ENCODE measurements at regions not wholly inside any gene's neighbourhood (a gene's known extent, or its start where the extent isn't known, plus 50 kb on each side); places are given as distances from the start of the nearest gene placed in this dataset.

DNA sequence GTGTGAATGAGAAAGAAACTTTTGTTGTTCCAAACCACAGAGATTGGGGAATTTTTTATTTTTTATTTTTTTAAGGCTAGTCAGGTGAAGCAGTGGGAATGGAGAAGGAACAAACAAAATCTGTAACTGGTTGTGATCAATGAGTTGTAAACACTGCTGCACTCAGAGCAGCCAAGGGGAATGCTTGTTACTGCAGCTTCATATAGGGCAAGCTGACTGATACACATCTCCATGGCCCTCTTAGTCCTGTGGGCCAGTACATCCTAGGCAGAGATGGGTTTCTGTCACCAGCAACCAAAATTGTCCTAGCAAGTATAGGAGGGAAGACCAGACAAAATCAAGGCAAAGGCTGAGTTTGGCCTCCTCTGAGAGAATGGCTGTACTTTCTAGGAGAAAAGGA, 306.8 kb downstream of the CTTN start:
- Histone ChIP-seq H3K9me2 (replicated peaks; ENCODE audit: insufficient read depth, low read length) (no peaks in the 10 kb centered on the region), H3K36me3 (ENCODE audit: insufficient read depth, low read length) (no peaks in the 10 kb centered on the region), H3K9ac (ENCODE audit: low read length) (no peak overlapping the region), H3K79me2 (ENCODE audit: low read length) (no peaks in the 10 kb centered on the region), H2AFZ (ENCODE audit: low read length) (no peak overlapping the region), H3K4me2 (ENCODE audit: low read depth, low read length, poor library complexity, severe bottlenecking) (no peak overlapping the region), H4K20me1 (ENCODE audit: insufficient read depth, low read depth, low read length) (no peaks in the 10 kb centered on the region), H3K4me1 (ENCODE audit: low read length) (no peaks in the 10 kb centered on the region), H3K27me3 (ENCODE audit: low read length) (no peaks in the 10 kb centered on the region), H3K27ac (ENCODE audit: low read length) (no peak overlapping the region), H3K9me3 (ENCODE audit: low read length) (no peaks in the 10 kb centered on the region), H3K4me3 (ENCODE audit: low read length) (no peak overlapping the region)
- no peak for DNase-seq

- H3K79me2 ChIP-seq (ENCODE audit: low read length) = no peaks in the 10 kb centered on the region
- H4K20me1 ChIP-seq (ENCODE audit: insufficient read depth, low read depth, low read length) = no peaks in the 10 kb centered on the region
- DNase-seq = no peak
- H3K4me1 ChIP-seq (ENCODE audit: low read length) = no peaks in the 10 kb centered on the region
- H2AFZ ChIP-seq (ENCODE audit: low read length) = no peak overlapping the region
- H3K27me3 ChIP-seq (ENCODE audit: low read length) = no peaks in the 10 kb centered on the region
- H3K9me2 ChIP-seq (replicated peaks; ENCODE audit: insufficient read depth, low read length) = no peaks in the 10 kb centered on the region
- H3K36me3 ChIP-seq (ENCODE audit: insufficient read depth, low read length) = no peaks in the 10 kb centered on the region
- H3K27ac ChIP-seq (ENCODE audit: low read length) = no peak overlapping the region
- no peak overlapping the region for H3K4me2 ChIP-seq (ENCODE audit: low read depth, low read length, poor library complexity, severe bottlenecking)
- H3K4me3 ChIP-seq (ENCODE audit: low read length) = no peak overlapping the region
- no peak overlapping the region for H3K9ac ChIP-seq (ENCODE audit: low read length)
- no peaks in the 10 kb centered on the region for H3K9me3 ChIP-seq (ENCODE audit: low read length)
Measured at GRCh38 chr11:70705930-70706329, 307.6 kb downstream of the CTTN start.

- H3K4me2 ChIP-seq (ENCODE audit: low read depth, low read length, poor library complexity, severe bottlenecking) = no peak overlapping the region
- no peak overlapping the region for H2AFZ ChIP-seq (ENCODE audit: low read length)
- H3K4me1 ChIP-seq (ENCODE audit: low read length) = no peaks in the 10 kb centered on the region
- H3K27ac ChIP-seq (ENCODE audit: low read length) = no peak overlapping the region
- no peaks in the 10 kb centered on the region for H3K36me3 ChIP-seq (ENCODE audit: insufficient read depth, low read length)
- H4K20me1 ChIP-seq (ENCODE audit: insufficient read depth, low read depth, low read length) = no peaks in the 10 kb centered on the region
- H3K4me3 ChIP-seq (ENCODE audit: low read length) = no peak overlapping the region
- H3K9ac ChIP-seq (ENCODE audit: low read length) = no peak overlapping the region
- H3K9me3 ChIP-seq (ENCODE audit: low read length) = no peaks in the 10 kb centered on the region
- DNase-seq = no peak
- no peaks in the 10 kb centered on the region for H3K27me3 ChIP-seq (ENCODE audit: low read length)
- H3K9me2 ChIP-seq (replicated peaks; ENCODE audit: insufficient read depth, low read length) = no peaks in the 10 kb centered on the region
- H3K79me2 ChIP-seq (ENCODE audit: low read length) = no peaks in the 10 kb centered on the region
Measured at GRCh38 chr11:70707821-70708220, 309.5 kb downstream of the CTTN start.

DNA sequence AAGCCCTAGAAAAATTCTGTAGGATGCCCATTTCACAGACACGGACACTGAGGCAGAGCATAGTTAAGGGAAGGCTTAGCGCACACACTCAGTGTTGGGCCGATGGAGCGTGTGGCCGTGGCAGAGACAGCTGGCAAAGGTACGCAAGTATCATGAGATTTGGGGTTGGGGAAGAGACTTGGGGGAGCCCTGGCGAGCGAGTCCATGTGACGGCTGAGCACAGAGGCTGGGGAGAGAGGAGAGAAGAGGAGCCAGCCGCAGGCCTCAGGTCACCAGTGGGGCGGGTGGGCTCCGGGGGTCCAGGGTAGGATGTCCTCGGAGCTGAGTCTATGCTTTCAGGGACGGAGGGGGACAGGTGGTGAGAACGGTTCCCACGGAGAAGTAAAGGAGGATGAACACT, 311.3 kb downstream of the CTTN start:
- Histone ChIP-seq H3K4me1 (ENCODE audit: low read length) (no peaks in the 10 kb centered on the region), H2AFZ (ENCODE audit: low read length) (no peak overlapping the region), H3K27me3 (ENCODE audit: low read length) (no peaks in the 10 kb centered on the region), H3K27ac (ENCODE audit: low read length) (no peak overlapping the region), H3K9me3 (ENCODE audit: low read length) (no peaks in the 10 kb centered on the region), H3K4me2 (ENCODE audit: low read depth, low read length, poor library complexity, severe bottlenecking) (no peak overlapping the region), H3K79me2 (ENCODE audit: low read length) (no peaks in the 10 kb centered on the region), H3K4me3 (ENCODE audit: low read length) (no peak overlapping the region), H3K36me3 (ENCODE audit: insufficient read depth, low read length) (no peaks in the 10 kb centered on the region), H3K9ac (ENCODE audit: low read length) (no peak overlapping the region), H4K20me1 (ENCODE audit: insufficient read depth, low read depth, low read length) (no peaks in the 10 kb centered on the region), H3K9me2 (replicated peaks; ENCODE audit: insufficient read depth, low read length) (no peaks in the 10 kb centered on the region)
- no peak for DNase-seq

GRCh38 chr11:70710192-70710591, 311.9 kb downstream of the CTTN start:
- Histone ChIP-seq H2AFZ (ENCODE audit: low read length) (no peak overlapping the region), H3K36me3 (ENCODE audit: insufficient read depth, low read length) (no peaks in the 10 kb centered on the region), H3K4me2 (ENCODE audit: low read depth, low read length, poor library complexity, severe bottlenecking) (no peak overlapping the region), H3K27ac (ENCODE audit: low read length) (no peak overlapping the region), H3K79me2 (ENCODE audit: low read length) (no peaks in the 10 kb centered on the region), H3K9me3 (ENCODE audit: low read length) (no peaks in the 10 kb centered on the region), H4K20me1 (ENCODE audit: insufficient read depth, low read depth, low read length) (no peaks in the 10 kb centered on the region), H3K9ac (ENCODE audit: low read length) (no peak overlapping the region), H3K9me2 (replicated peaks; ENCODE audit: insufficient read depth, low read length) (no peaks in the 10 kb centered on the region), H3K4me1 (ENCODE audit: low read length) (no peaks in the 10 kb centered on the region), H3K4me3 (ENCODE audit: low read length) (no peak overlapping the region), H3K27me3 (ENCODE audit: low read length) (no peaks in the 10 kb centered on the region)
- no peak for DNase-seq

DNA sequence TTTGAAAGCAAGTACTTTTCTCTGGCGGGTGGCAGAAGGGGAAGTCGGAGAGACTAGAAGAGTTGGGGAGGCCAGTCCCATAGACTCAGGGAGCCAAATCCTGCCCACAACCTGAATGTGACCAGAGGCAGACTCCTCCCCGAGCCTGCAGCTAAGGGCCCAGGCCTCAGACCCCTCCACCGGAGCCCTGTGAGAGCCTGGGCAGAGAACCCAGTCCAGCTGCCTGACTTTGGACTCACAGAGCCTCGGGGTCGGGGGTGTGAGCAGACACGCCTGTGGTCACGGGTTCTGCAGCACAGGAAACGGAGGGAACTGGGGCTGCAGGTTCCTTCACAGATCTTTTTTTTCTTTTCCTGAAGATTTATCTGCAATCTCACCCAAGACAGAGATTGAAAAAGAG, 312.3 kb downstream of the CTTN start:
- H4K20me1 ChIP-seq (ENCODE audit: insufficient read depth, low read depth, low read length) = no peaks in the 10 kb centered on the region
- no peak overlapping the region for H3K4me2 ChIP-seq (ENCODE audit: low read depth, low read length, poor library complexity, severe bottlenecking)
- no peaks in the 10 kb centered on the region for H3K9me2 ChIP-seq (replicated peaks; ENCODE audit: insufficient read depth, low read length)
- no peaks in the 10 kb centered on the region for H3K9me3 ChIP-seq (ENCODE audit: low read length)
- DNase-seq = no peak
- H3K9ac ChIP-seq (ENCODE audit: low read length) = no peak overlapping the region
- H2AFZ ChIP-seq (ENCODE audit: low read length) = no peak overlapping the region
- H3K27ac ChIP-seq (ENCODE audit: low read length) = no peak overlapping the region
- H3K36me3 ChIP-seq (ENCODE audit: insufficient read depth, low read length) = no peaks in the 10 kb centered on the region
- H3K27me3 ChIP-seq (ENCODE audit: low read length) = no peaks in the 10 kb centered on the region
- no peak overlapping the region for H3K4me3 ChIP-seq (ENCODE audit: low read length)
- H3K79me2 ChIP-seq (ENCODE audit: low read length) = no peaks in the 10 kb centered on the region
- no peaks in the 10 kb centered on the region for H3K4me1 ChIP-seq (ENCODE audit: low read length)

DNA sequence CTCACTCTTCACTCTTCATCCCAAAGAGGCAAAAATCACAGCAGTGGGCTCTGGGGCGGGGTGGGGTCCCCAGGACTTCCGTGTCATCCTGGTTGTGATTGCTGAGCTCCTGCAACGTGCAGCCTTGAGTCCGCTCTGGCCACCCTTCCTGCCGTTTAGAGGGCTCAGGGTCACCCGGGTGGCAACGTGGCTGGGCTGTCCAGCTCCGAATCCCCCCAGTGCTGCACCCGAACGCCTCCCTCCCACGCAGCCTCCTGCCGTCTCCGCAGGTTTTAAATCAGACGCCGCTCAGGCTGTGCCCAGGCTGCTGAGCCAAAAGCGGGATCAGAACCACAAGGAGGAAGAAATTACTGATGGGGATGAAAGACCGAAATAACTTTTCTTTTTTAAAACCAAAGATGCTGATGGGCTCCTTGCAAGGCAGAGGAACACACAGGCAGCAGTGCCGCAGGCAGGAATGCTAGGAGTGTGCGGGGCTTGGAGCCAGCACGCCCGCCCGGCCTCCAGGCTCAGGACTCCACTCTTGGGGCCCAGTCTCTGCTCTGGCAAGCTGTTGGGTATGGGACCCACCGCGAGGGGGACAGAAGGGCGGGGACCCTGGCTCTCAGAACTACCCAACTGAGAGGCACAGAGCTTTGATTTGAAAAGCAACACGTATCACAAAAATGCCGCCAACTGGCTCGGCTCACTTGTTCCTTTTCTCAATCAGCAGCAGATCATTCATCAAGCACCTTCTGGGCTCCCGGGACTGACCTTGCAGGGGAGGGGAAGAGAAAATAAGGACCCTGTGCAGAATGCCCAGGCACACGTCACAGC, 313.0 kb downstream of the CTTN start:
- DNase-seq = no peak
- no peak overlapping the region for H3K9ac ChIP-seq (ENCODE audit: low read length)
- no peak overlapping the region for H3K27ac ChIP-seq (ENCODE audit: low read length)
- H3K9me2 ChIP-seq (replicated peaks; ENCODE audit: insufficient read depth, low read length) = no peaks in the 10 kb centered on the region
- no peaks in the 10 kb centered on the region for H3K27me3 ChIP-seq (ENCODE audit: low read length)
- no peaks in the 10 kb centered on the region for H3K9me3 ChIP-seq (ENCODE audit: low read length)
- H3K79me2 ChIP-seq (ENCODE audit: low read length) = no peaks in the 10 kb centered on the region
- H4K20me1 ChIP-seq (ENCODE audit: insufficient read depth, low read depth, low read length) = no peaks in the 10 kb centered on the region
- H2AFZ ChIP-seq (ENCODE audit: low read length) = no peak overlapping the region
- H3K4me3 ChIP-seq (ENCODE audit: low read length) = no peak overlapping the region
- no peaks in the 10 kb centered on the region for H3K36me3 ChIP-seq (ENCODE audit: insufficient read depth, low read length)
- no peak overlapping the region for H3K4me2 ChIP-seq (ENCODE audit: low read depth, low read length, poor library complexity, severe bottlenecking)
- H3K4me1 ChIP-seq (ENCODE audit: low read length) = no peaks in the 10 kb centered on the region

- H3K4me2 ChIP-seq (ENCODE audit: low read depth, low read length, poor library complexity, severe bottlenecking) = no peak overlapping the region
Measured at GRCh38 chr11:70711911-70712185, 313.5 kb downstream of the CTTN start.

DNA sequence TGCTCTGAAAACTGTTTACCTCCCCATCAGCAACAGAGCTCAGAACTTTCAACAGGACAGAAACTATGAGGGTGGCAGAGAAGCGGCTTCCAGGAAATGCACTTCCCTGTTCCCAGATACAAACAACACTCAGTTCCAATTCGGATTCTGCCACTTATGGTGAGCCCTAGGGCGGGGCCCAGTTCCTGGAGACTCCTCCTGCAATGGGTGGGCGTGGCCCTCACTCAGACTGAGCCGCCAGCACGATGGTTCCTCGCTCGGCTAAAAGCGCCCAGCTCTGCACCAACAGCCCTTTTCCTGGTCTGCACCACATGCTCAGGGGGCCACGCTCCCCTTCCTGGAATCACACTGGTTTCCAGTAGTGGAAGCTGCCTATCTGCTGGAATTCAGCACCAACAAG, 314.1 kb downstream of the CTTN start:
- H3K36me3 ChIP-seq (ENCODE audit: insufficient read depth, low read length) = no peaks in the 10 kb centered on the region
- H3K9me2 ChIP-seq (replicated peaks; ENCODE audit: insufficient read depth, low read length) = no peaks in the 10 kb centered on the region
- no peaks in the 10 kb centered on the region for H3K4me1 ChIP-seq (ENCODE audit: low read length)
- no peaks in the 10 kb centered on the region for H4K20me1 ChIP-seq (ENCODE audit: insufficient read depth, low read depth, low read length)
- H3K9ac ChIP-seq (ENCODE audit: low read length) = no peak overlapping the region
- H3K27me3 ChIP-seq (ENCODE audit: low read length) = no peaks in the 10 kb centered on the region
- no peak overlapping the region for H2AFZ ChIP-seq (ENCODE audit: low read length)
- no peak overlapping the region for H3K27ac ChIP-seq (ENCODE audit: low read length)
- H3K9me3 ChIP-seq (ENCODE audit: low read length) = no peaks in the 10 kb centered on the region
- no peak for DNase-seq
- no peak overlapping the region for H3K4me2 ChIP-seq (ENCODE audit: low read depth, low read length, poor library complexity, severe bottlenecking)
- no peaks in the 10 kb centered on the region for H3K79me2 ChIP-seq (ENCODE audit: low read length)
- H3K4me3 ChIP-seq (ENCODE audit: low read length) = no peak overlapping the region

More at GRCh38 chr11:70711911-70712185, 313.5 kb downstream of the CTTN start:
- Histone ChIP-seq H3K9me2 (replicated peaks; ENCODE audit: insufficient read depth, low read length) (no peaks in the 10 kb centered on the region), H2AFZ (ENCODE audit: low read length) (no peak overlapping the region), H3K9ac (ENCODE audit: low read length) (no peak overlapping the region), H3K36me3 (ENCODE audit: insufficient read depth, low read length) (no peaks in the 10 kb centered on the region), H3K4me3 (ENCODE audit: low read length) (no peak overlapping the region), H3K4me1 (ENCODE audit: low read length) (no peaks in the 10 kb centered on the region), H4K20me1 (ENCODE audit: insufficient read depth, low read depth, low read length) (no peaks in the 10 kb centered on the region), H3K27me3 (ENCODE audit: low read length) (no peaks in the 10 kb centered on the region), H3K27ac (ENCODE audit: low read length) (no peak overlapping the region), H3K79me2 (ENCODE audit: low read length) (no peaks in the 10 kb centered on the region), H3K9me3 (ENCODE audit: low read length) (no peaks in the 10 kb centered on the region)
- DNase-seq = no peak

All from Karpas-422 (cell line).